GM12878 (cell line): ENCODE measurements at regions not wholly inside any gene's neighbourhood (a gene's known extent, or its start where the extent isn't known, plus 50 kb on each side); places are given as distances from the start of the nearest gene placed in this dataset.

Experiments
- BCL11A ChIP-seq: IDR thresholded peaks from 2 replicates; pipeline ENCODE4 v1.6.1; 2011; ENCODE audit warnings: low read depth, low read length
- CEBPB ChIP-seq, 2 experiments: fragments of 150-350 bp in 1 of 2; IDR thresholded peaks; 2 replicates each; pipeline ENCODE4 v1.6.1; 2012 to 2014; ENCODE audit warnings: low read depth in 2 of 2, low read length in 2 of 2, borderline replicate concordance in 1 of 2, inconsistent platforms in 1 of 2
- CREB1 ChIP-seq: IDR thresholded peaks from 2 replicates; pipeline ENCODE4 v1.6.1; 2012; ENCODE audit warnings: low read depth, mild to moderate bottlenecking, inconsistent platforms
- CTCF ChIP-seq, 3 experiments: IDR thresholded peaks in 2 of 3; conservative IDR thresholded peaks in 1 of 3; 2 replicates each; pipeline ENCODE4 v1.5.1; 2011; ENCODE audit warnings: low read depth in 3 of 3, low read length in 3 of 3, mild to moderate bottlenecking in 3 of 3, control low read depth in 2 of 3, moderate library complexity in 2 of 3, inconsistent platforms in 1 of 3, mixed read lengths in 1 of 3; ENCODE audit not compliant: control insufficient read depth in 2 of 3, insufficient read depth in 1 of 3; ENCODE audit errors: extremely low read depth in 1 of 3
- EZH2 ChIP-seq: IDR thresholded peaks from 2 replicates; pipeline ENCODE4 v1.6.1; 2012; ENCODE audit warnings: low read depth, mild to moderate bottlenecking, control low read depth, inconsistent platforms, low read length, borderline replicate concordance; ENCODE audit not compliant: control insufficient read depth
- HDAC2 ChIP-seq: fragments of 200-600 bp; sonication (generic); IDR thresholded peaks from 2 replicates; pipeline ENCODE4 v1.6.1; 2017
- MYC ChIP-seq: IDR thresholded peaks from 2 replicates; pipeline ENCODE4 v1.6.1; 2011; ENCODE audit warnings: mild to moderate bottlenecking, low read length, moderate library complexity, inconsistent platforms; ENCODE audit not compliant: insufficient read depth, insufficient replicate concordance, insufficient read length, severe bottlenecking
- NBN ChIP-seq: fragments of 450-650 bp; IDR thresholded peaks from 2 replicates; pipeline ENCODE4 v1.6.1; 2016
- NR2C2 ChIP-seq: IDR thresholded peaks from 2 replicates; pipeline ENCODE4 v1.6.1; 2011; ENCODE audit warnings: borderline replicate concordance, low read depth; ENCODE audit not compliant: control insufficient read depth, insufficient read length
- POLR2A ChIP-seq: IDR thresholded peaks from 2 replicates; pipeline ENCODE4 v1.6.1; 2011; ENCODE audit warnings: low read depth, mild to moderate bottlenecking, low read length
- USF1 ChIP-seq: IDR thresholded peaks from 2 replicates; pipeline ENCODE4 v1.6.1; 2011; ENCODE audit warnings: borderline replicate concordance, low read depth, mild to moderate bottlenecking, moderate library complexity, mixed read lengths, low read length; ENCODE audit not compliant: insufficient read depth; ENCODE audit errors: extremely low read length

- TF ChIP-seq BCL11A (no peak), MYC (no peak), EZH2 (no peak), USF1 (no peak), CEBPB (IDR thresholded peaks at IDR 0.05; ENCODE audit: borderline replicate concordance in 1 of 2, low read depth in 2 of 2, low read length in 2 of 2) (no peak), NBN (no peak), HDAC2 (no peak), CREB1 (no peak), CTCF (IDR thresholded peaks at IDR 0.05 in 2 of 3, conservative IDR thresholded peaks at IDR 0.05 in 1 of 3; ENCODE audit: control insufficient read depth in 2 of 3, extremely low read depth in 1 of 3, insufficient read depth in 1 of 3, low read depth in 3 of 3, low read length in 3 of 3) (no peak), NR2C2 (no peak), POLR2A (no peak)
Observed at GRCh38 chr4:175427751-175428150, 384.3 kb downstream of the GPM6A start.
